AG09319 (cell line): ENCODE measurements at regions not wholly inside any gene's neighbourhood (a gene's known extent, or its start where the extent isn't known, plus 50 kb on each side); places are given as distances from the start of the nearest gene placed in this dataset.

ENCODE experiments used
- DNase-seq: peaks from one replicate; pipeline ENCODE4 v3.0.0-alpha.2; 2010; ENCODE audit warnings: low read depth; ENCODE audit errors: extremely low read depth
- CTCF ChIP-seq: IDR thresholded peaks from 2 replicates; pipeline ENCODE4 v1.5.1; 2011; ENCODE audit warnings: low read depth, mild to moderate bottlenecking, inconsistent platforms, low read length, moderate library complexity

- no peak for TF ChIP-seq CTCF
- DNase-seq, result no peak
Measured at GRCh38 chr20:57038608-57039440, 227.6 kb downstream of the BMP7 start.

- TF ChIP-seq CTCF, result no peak
- no peak for DNase-seq
Measured at GRCh38 chr20:57040466-57040865, 226.0 kb downstream of the BMP7 start.

GRCh38 chr20:57040924-57041323 is 225.5 kb downstream of the BMP7 start:
- no peak for TF ChIP-seq CTCF
- no peak for DNase-seq

GRCh38 chr20:57043091-57043490 is 223.3 kb downstream of the BMP7 start:
- no peak for TF ChIP-seq CTCF
- no peak for DNase-seq

- no peak for DNase-seq
- TF ChIP-seq CTCF, result no peak
Measured at GRCh38 chr20:57043669-57044268, 222.7 kb downstream of the BMP7 start.

GRCh38 chr20:57047281-57048026 is 219.0 kb downstream of the BMP7 start:
- no peak for DNase-seq
- peak; percentile 14; the same call in 1 of the 2 replicates for TF ChIP-seq CTCF
